HG03442 (cell line): ENCODE measurements at regions not wholly inside any gene's neighbourhood (a gene's known extent, or its start where the extent isn't known, plus 50 kb on each side); places are given as distances from the start of the nearest gene placed in this dataset.
"Not testable (repeated sequence)": the region's sequence is repeated elsewhere in the genome, so short reads cannot be mapped to it uniquely, and the experiment has no call there.

Experiments used
- ATAC-seq: cut with Tn5 transposase; IDR thresholded peaks from one replicate; pipeline ENCODE4 v1.9.1; 2021; ENCODE audit warnings: mild to moderate bottlenecking, moderate library complexity; ENCODE audit not compliant: unreplicated experiment

- no peak for ATAC-seq
Observed at GRCh38 chr3:177493091-177493490, 295.8 kb upstream of the TBL1XR1 start.

DNA sequence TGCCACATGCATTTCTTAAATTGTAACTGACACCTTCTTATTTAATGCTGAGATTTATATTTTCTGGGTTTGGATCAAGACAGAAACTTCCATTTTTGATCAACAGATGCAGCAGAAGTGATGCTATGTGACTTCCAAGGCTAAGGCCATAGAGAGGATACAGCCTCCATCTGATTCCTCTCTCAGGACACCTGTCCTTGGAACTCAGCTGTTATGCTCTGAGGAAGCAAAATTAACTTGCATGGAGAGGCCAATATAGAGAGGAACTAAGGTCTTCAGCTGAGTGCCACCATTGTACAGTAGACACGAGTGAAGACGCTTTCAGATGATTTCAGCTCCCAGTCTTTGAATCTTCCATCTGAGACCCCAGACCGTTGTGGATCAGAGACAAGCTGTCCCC lies 296.9 kb upstream of the TBL1XR1 start:
- ATAC-seq: no peak

GRCh38 chr3:177495566-177495965 lies 298.3 kb upstream of the TBL1XR1 start:
- ATAC-seq: no peak

DNA sequence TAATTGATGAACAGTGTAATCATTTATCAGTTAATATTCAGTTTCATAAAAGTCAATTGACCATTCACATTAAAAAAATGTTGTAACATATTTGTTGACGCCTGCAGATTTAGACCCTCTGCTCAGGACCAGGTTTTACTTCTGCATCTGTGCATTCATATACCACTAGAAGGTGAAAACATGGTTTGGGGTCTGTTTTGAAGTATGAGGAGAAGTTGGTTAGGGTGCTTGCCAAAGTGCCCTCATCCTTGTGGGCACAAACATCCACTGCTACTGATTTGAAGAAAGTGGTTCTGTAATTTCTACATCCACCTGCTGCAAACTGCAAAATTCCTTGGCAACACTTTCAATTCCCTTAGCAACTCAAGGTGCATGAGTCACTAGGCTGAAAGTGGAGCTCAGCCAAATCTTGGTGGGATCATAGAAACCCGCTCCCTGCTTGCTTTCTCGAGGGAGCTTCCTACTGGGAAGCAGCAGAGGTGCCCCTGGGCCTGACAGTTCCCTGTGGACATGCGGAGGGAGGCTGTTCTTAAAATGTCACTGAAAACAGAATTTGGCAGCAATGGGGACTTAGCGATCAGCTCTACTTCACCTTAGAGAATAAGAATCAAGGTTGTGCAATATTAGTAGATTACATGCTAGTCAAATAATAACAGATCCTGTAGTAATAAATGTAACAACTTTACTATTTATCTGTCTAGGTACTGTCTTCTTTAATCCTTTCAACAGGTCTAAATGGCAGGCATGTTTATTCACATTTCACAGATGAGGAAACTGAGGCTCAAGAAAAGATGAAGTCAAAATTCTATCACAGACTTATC lies 301.0 kb upstream of the TBL1XR1 start:
- no peak for ATAC-seq

DNA sequence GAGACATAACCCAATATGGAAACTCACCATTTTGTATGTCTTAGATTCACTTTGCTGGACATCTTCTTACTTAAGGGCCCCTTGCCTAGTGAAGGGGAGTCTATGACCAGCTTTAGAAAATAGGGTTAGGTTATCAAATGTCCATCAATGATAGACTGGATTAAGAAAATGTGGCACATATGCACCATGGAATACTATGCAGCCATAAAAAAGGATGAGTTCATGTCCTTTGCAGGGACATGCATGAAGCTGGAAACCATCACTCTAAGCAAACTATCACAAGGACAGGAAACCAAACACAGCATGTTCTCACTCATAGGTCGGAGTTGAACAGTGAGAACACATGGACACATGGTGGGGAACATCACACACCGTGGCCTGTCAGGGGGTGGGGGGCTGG lies 301.8 kb upstream of the TBL1XR1 start:
- not testable (repeated sequence) for ATAC-seq

- ATAC-seq: no peak
Observed at GRCh38 chr3:177499779-177500423, 302.6 kb upstream of the TBL1XR1 start.

DNA sequence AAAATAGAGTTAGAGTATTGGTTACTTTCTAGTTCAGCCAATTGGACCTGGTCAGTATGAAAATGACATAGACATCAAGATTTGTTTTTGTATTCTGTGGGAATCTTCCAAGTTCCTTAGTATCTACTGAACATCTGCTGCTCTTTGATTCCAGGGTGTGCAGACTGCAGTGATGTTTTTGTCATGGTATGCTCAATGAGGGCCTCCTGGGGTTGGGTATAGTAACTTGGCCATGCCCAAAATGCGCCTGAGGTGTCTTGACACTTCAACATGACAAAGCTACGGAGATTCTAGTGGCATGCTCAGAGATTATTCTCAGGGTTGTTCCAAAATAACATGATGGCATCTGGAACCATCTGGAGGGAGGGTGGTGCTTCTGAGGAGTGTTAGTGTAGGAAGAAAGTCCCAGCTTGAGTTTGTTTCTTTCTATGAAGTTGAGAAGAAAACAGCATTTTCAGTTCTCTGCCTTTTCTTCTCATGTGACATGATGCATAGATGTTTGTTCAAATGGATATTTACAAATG lies 313.5 kb upstream of the TBL1XR1 start:
- no peak for ATAC-seq

DNA sequence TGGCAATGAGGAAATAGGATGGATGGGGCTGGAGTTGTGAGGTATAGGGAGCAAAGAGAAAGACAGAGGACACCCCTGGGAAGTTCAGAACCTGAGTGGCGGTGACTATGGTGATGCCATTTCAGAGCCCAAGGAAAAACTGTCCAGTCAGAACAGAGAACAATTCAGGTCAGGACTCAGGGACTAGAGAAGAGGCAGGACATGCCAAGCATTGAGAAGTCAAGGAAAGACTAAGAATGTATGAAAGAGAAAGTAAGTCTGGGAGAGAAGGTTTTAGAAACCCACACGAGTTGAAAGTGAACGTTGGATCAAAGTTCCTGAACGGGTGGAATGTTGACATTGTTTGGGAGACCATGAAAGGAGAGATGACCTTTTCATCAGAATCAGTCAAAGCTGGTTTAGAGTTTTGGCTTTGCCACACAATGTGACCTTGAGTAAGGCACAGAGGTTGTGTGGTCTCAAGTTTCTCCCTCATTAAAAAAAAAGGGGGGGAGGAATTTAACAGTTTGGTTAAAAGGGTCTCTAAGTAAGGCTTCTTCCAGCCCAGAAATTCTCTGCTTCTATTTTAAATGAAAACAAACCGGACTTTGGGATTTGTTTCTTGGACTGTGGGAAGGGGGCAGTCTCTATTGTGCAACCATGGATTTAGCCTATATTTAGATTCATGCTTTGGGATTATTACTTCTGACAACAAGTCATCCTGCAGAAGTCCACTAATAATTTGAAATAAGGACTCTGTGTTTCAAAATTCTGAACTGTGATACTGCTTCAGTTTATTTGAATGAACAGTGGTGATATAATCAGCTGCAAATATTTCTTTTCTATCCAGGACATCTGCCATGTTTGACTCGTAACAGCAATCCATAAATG lies 315.9 kb upstream of the TBL1XR1 start:
- ATAC-seq: no peak

DNA sequence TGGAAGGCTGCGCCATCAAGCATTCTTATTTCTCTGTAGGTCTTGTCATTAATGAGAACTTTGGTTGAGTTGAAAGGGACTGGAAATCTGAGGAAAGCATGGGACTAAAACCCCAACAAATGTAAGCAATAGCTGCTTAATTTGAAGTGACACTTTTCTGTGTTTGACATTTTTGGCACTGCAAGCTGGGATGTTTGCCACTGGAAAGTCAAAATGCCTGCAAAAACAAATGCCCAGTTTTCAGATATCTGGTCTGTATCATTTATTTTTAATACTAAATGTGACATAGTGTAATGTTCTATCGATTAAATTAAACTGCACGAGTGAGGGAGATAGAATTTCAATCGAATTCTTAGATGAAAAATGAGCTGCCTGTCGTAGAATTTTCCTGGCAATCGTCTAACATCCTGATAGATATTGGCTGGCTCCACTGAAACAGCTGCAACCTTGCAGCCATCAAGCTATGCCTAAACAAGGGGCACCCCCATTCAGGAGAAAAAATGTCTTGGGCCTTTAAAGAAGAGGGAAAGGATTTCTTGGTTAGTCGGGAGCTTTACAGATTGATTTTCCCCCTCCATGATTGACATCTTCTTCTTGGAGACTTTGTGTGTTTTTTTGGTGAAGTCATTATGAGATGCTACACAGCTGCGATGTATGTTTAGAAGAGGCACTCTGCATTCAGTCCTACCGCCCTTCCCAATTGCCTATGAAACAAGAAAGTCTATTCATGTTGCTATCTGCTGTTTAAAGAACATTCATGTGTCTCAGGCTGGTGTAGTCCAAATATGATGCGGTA lies 316.7 kb upstream of the TBL1XR1 start:
- ATAC-seq: no peak

- ATAC-seq: no peak
Observed at GRCh38 chr3:177514611-177515499, 317.6 kb upstream of the TBL1XR1 start.

- no peak for ATAC-seq
Observed at GRCh38 chr3:177515786-177516157, 318.5 kb upstream of the TBL1XR1 start.

DNA sequence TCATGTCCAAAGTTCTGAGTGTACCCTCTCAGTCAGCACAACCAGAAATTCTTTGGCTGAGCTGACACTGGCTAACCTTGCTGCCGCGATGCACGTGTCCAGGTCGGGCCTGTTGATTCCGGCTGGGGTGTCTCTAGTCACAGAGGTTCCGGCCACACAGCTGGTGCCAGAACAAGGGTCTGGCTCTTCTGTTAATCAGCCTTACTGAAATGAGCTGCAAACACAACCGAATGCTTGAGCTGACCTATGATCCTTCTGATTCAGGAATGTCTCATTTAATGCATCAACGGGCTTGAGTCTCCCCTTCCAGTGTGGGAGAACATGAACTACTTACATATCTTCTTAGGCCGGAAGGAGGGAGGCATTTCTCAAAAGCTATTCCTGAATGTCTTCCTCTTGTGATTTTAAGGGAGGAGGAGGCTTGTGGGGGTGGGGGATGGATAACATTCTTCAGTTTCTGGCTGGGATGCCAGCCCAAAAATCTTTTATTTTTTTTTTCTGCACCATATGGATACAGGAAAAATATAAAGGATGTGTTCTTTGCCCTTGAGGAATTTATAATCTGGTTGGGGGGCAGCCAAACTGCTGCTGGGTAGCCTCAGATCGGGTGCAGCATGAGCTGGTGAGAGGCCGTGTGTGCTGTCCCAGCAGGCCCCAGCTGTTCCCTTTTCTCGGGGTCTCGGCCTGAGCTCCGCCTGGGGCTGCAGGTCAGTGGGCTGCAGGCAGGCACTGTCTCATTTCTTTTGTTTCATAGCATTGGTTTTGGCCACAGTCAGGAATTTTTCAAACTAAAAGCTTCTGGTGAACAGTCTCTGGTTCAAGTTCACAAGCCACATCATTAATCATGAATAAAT lies 319.1 kb upstream of the TBL1XR1 start:
- ATAC-seq: no peak

- ATAC-seq: no peak
Observed at GRCh38 chr3:177517906-177518305, 320.6 kb upstream of the TBL1XR1 start.

- ATAC-seq: no peak
Observed at GRCh38 chr3:177519588-177519987, 322.3 kb upstream of the TBL1XR1 start.

GRCh38 chr3:177521305-177521704 lies 324.0 kb upstream of the TBL1XR1 start:
- ATAC-seq: no peak

GRCh38 chr3:177522051-177522450 lies 324.8 kb upstream of the TBL1XR1 start:
- ATAC-seq: no peak

GRCh38 chr3:177523067-177523675 lies 325.9 kb upstream of the TBL1XR1 start:
- no peak for ATAC-seq

DNA sequence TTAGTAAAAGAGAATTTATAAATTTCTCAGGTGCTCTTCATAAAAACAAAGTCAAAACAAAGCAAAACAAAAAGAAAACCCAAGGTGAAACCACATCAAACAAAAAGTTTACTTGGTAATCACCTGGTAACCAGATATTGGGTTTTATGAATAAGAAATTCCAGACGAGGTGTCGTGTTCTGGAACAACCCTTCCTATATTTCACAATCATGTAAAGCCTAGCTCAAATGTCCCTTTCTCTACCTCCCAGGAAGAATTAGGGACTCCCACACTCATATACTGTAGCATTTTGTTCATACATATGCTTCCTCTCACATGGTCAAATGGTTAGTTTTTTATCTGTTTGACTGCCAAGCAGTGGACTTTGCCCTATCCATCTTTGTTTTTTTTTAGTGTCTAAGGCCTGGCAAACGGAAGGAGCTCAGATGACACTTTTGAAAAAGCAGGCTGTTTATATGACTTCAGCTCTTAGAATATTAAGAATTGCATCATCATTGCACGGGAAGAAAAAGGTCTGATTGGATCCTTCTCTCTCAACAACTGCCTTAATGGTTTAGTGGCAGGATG lies 326.7 kb upstream of the TBL1XR1 start:
- no peak for ATAC-seq
